OCI-LY7 (cell line): ENCODE measurements at regions not wholly inside any gene's neighbourhood (a gene's known extent, or its start where the extent isn't known, plus 50 kb on each side); places are given as distances from the start of the nearest gene placed in this dataset.

ENCODE experiments used
- BruUV-seq: library from RNA; stranded (reverse); fragments of 400-500 nt; replicated peaks from 2 replicates; lab custom pipeline; 2021; lab: Mats Ljungman, UMichigan
- CTCF ChIA-PET: fragments of 300-600 bp; sonication (Branson Sonifier 250); formaldehyde crosslinking; loops from one replicate; lab custom pipeline; 2022; ENCODE audit warnings: antibody characterized with exemption; ENCODE audit not compliant: unreplicated experiment; lab: Charles Lee
- POLR2A ChIA-PET: fragments of 300-600 bp; sonication (Branson Sonifier 250); formaldehyde crosslinking; loops from one replicate; lab custom pipeline; 2022; ENCODE audit warnings: antibody characterized with exemption; lab: Charles Lee
- DNase-seq: peaks from one replicate; pipeline ENCODE4 v3.0.0-alpha.2; 2015; ENCODE audit warnings: low spot score
- H2AFZ ChIP-seq: fragments of 200-600 bp; sonication (generic), shearing (Covaris generic); 2 replicates; pipeline ENCODE4 v1.6.1; 2014; ENCODE audit warnings: mild to moderate bottlenecking, antibody characterized with exemption, low read length, moderate library complexity
- H3K27ac ChIP-seq: fragments of 200-600 bp; sonication (generic); 2 replicates; pipeline ENCODE4 v1.5.1; 2014; ENCODE audit warnings: mixed run types, low read depth, mild to moderate bottlenecking, moderate library complexity, low read length, inconsistent platforms; ENCODE audit not compliant: poor library complexity, severe bottlenecking
- H3K36me3 ChIP-seq: fragments of 200-600 bp; sonication (generic); 2 replicates; pipeline ENCODE4 v1.6.1; 2014; ENCODE audit warnings: mild to moderate bottlenecking, antibody characterized with exemption, low read length, moderate library complexity, mixed read lengths; ENCODE audit not compliant: insufficient read depth
- H3K4me1 ChIP-seq: fragments of 200-600 bp; sonication (generic); 2 replicates; pipeline ENCODE4 v1.5.1; 2014; ENCODE audit warnings: mild to moderate bottlenecking, low read length; ENCODE audit not compliant: insufficient read depth, poor library complexity, severe bottlenecking
- H3K4me2 ChIP-seq: fragments of 200-600 bp; sonication (generic); 2 replicates; pipeline ENCODE4 v1.6.1; 2014; ENCODE audit warnings: mild to moderate bottlenecking, low read length
- H3K4me3 ChIP-seq: fragments of 200-600 bp; sonication (generic); 2 replicates; pipeline ENCODE4 v1.5.1; 2014; ENCODE audit warnings: mild to moderate bottlenecking, low read depth, low read length; ENCODE audit not compliant: poor library complexity, severe bottlenecking
- H3K79me2 ChIP-seq: fragments of 200-600 bp; sonication (generic); 2 replicates; pipeline ENCODE4 v1.6.1; 2016; ENCODE audit warnings: low read depth, mild to moderate bottlenecking, low read length, moderate library complexity, mixed read lengths; ENCODE audit not compliant: insufficient read depth
- H3K9me2 ChIP-seq: fragments of 200-600 bp; sonication (generic); 2 replicates; pipeline ENCODE4 v1.6.1; 2016; ENCODE audit warnings: mild to moderate bottlenecking, low read length, mixed read lengths; ENCODE audit not compliant: insufficient read depth
- H3K9me3 ChIP-seq: fragments of 200-600 bp; sonication (generic); 2 replicates; pipeline ENCODE4 v1.6.1; 2014; ENCODE audit warnings: mild to moderate bottlenecking, mixed run types, low read length, mixed read lengths
- H4K20me1 ChIP-seq: fragments of 200-600 bp; sonication (generic); 2 replicates; pipeline ENCODE4 v1.6.1; 2014; ENCODE audit warnings: mild to moderate bottlenecking, antibody characterized with exemption, low read length, moderate library complexity, mixed read lengths; ENCODE audit not compliant: insufficient read depth
- EZH2phosphoT487 ChIP-seq: fragments of 200-600 bp; sonication (generic); IDR thresholded peaks from 2 replicates; pipeline ENCODE4 v1.6.1; 2018; ENCODE audit warnings: low read depth, borderline replicate concordance, mild to moderate bottlenecking, mixed run types, antibody characterized with exemption, low read length, moderate library complexity, mixed read lengths
- intact Hi-C: fragments of 100-400 bp; cut with micrococcal nuclease; formaldehyde crosslinking; loops from one replicate; pipeline ENCODE4 v1.10.0; 2022; ENCODE audit not compliant: unreplicated experiment
- TF ChIP-seq, protein P1 (sequence below): fragments of 200-600 bp; sonication (generic); conservative IDR thresholded peaks from 2 replicates; pipeline ENCODE4 v1.5.1; 2014; ENCODE audit warnings: mild to moderate bottlenecking, antibody characterized with exemption, low read length, moderate library complexity, mixed read lengths

DNA sequence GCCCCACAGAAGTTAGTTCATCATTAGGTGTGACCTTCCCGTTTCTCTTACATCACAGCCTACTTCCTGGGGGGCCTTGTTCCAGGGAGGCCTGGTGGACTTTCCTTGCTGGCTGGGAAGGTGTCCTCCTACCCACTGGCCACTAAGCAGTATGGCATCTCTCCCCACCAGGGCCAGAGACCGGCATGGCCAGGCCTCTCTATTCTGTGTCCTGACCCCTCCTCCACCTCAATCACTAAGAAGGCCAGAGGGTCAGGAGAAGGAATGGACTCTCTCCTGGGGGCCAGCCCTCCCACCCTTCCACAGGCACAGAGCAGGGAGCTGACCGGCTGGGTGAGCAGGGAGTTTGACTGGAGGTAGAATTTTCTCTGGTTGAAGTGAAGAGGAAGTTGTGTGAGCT, 81.9 kb downstream of the PJA1 start:
- H4K20me1 ChIP-seq = no peaks in the 10 kb centered on the region
- no peak overlapping the region for H3K4me3 ChIP-seq
- BruUV-seq = no TSS peak
- no peak overlapping the region for H3K27ac ChIP-seq
- no peaks in the 10 kb centered on the region for H3K9me2 ChIP-seq
- no peak overlapping the region for H2AFZ ChIP-seq
- ChIA-PET CTCF (no interaction called here), POLR2A (interaction anchor here (0.7 kb wide), 1 partner anchor 18 kb away, joined by 3 read pairs; no protein-coding TSS in a partner anchor)
- H3K4me2 ChIP-seq = no peak overlapping the region
- H3K9me3 ChIP-seq = no peaks in the 10 kb centered on the region
- no peaks in the 10 kb centered on the region for H3K4me1 ChIP-seq
- intact Hi-C loops = no loop called here
- no peaks in the 10 kb centered on the region for H3K36me3 ChIP-seq
- H3K79me2 ChIP-seq = no peaks in the 10 kb centered on the region
- TF ChIP-seq EZH2phosphoT487 = no peak
- TF ChIP-seq, protein P1, sequence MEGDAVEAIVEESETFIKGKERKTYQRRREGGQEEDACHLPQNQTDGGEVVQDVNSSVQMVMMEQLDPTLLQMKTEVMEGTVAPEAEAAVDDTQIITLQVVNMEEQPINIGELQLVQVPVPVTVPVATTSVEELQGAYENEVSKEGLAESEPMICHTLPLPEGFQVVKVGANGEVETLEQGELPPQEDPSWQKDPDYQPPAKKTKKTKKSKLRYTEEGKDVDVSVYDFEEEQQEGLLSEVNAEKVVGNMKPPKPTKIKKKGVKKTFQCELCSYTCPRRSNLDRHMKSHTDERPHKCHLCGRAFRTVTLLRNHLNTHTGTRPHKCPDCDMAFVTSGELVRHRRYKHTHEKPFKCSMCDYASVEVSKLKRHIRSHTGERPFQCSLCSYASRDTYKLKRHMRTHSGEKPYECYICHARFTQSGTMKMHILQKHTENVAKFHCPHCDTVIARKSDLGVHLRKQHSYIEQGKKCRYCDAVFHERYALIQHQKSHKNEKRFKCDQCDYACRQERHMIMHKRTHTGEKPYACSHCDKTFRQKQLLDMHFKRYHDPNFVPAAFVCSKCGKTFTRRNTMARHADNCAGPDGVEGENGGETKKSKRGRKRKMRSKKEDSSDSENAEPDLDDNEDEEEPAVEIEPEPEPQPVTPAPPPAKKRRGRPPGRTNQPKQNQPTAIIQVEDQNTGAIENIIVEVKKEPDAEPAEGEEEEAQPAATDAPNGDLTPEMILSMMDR = no peak
- DNase-seq = no peak

- TF ChIP-seq, protein P1 = no peak
- no peak for TF ChIP-seq EZH2phosphoT487
- Histone ChIP-seq H4K20me1 (no peaks in the 10 kb centered on the region), H3K9me3 (no peaks in the 10 kb centered on the region), H3K4me2 (no peak overlapping the region), H3K4me1 (no peaks in the 10 kb centered on the region), H3K79me2 (no peaks in the 10 kb centered on the region), H3K9me2 (no peaks in the 10 kb centered on the region), H3K36me3 (no peaks in the 10 kb centered on the region), H3K27ac (no peak overlapping the region), H2AFZ (no peak overlapping the region), H3K4me3 (no peak overlapping the region)
- intact Hi-C loops = no loop called here
- ChIA-PET POLR2A (no interaction called here), CTCF (no interaction called here)
- DNase-seq = no peak
- no TSS peak for BruUV-seq
Observed at GRCh38 chrX:69082753-69083150, 82.5 kb downstream of the PJA1 start.

DNA sequence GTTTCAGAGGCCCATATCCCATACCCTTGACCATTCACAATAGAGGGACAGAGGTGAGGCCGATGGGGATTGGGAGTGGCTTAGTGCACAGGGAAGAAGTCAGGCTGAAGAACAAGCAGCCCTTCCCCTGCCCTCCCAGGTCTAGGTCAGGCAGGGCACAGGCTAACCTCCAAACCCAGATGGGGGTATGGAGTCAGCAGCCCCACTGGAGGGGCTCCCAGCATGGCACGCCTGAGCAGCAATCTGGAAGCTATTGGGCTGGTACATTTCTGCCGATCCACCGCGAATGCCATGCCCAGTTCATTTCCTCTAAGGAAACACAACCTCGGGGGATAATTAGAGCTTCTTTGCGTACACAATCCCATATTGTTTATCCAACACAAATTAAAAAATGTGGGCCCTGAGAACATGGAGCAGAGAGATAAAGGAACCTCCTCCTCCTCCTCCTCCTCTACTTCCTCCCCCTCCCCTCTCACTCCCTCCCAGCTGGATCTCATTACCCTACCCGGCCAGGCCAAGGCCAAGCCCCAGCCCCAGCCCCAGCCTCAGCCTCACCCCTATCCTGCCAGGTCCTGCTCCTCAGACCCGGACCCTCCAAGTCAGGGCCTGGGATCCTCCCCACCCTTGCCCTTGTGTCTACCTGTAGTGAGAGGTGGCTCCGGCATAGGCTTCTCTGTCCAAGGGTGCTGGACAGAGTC, 83.0 kb downstream of the PJA1 start:
- CTCF ChIA-PET = no interaction called here
- DNase-seq = no peak
- H3K27ac ChIP-seq = no peak overlapping the region
- no peaks in the 10 kb centered on the region for H3K79me2 ChIP-seq
- H3K4me1 ChIP-seq = no peaks in the 10 kb centered on the region
- no peak overlapping the region for H3K4me2 ChIP-seq
- H2AFZ ChIP-seq = no peak overlapping the region
- H3K9me3 ChIP-seq = no peaks in the 10 kb centered on the region
- no peaks in the 10 kb centered on the region for H3K36me3 ChIP-seq
- H4K20me1 ChIP-seq = no peaks in the 10 kb centered on the region
- POLR2A ChIA-PET = no interaction called here
- TF ChIP-seq, protein P1 = no peak
- no peak for TF ChIP-seq EZH2phosphoT487
- no peak overlapping the region for H3K4me3 ChIP-seq
- intact Hi-C loops = no loop called here
- BruUV-seq = no TSS peak
- H3K9me2 ChIP-seq = no peaks in the 10 kb centered on the region
